H9 (cell line): ENCODE measurements at regions not wholly inside any gene's neighbourhood (a gene's known extent, or its start where the extent isn't known, plus 50 kb on each side); places are given as distances from the start of the nearest gene placed in this dataset.

ENCODE experiments used
- DNase-seq: peaks from one replicate; pipeline ENCODE4 v3.0.0-alpha.2; 2017
- H2AFZ ChIP-seq: one replicate; pipeline ENCODE4 v1.6.1; 2013; ENCODE audit warnings: mild to moderate bottlenecking, low read length, control low read depth, moderate library complexity
- H2AK5ac ChIP-seq: 2 replicates; pipeline ENCODE4 v1.6.1; 2013; ENCODE audit warnings: low read length, control low read depth, mixed read lengths; ENCODE audit not compliant: insufficient read length
- H2BK120ac ChIP-seq: one replicate; pipeline ENCODE4 v1.6.1; 2013; ENCODE audit warnings: low read depth, mild to moderate bottlenecking, low read length, control low read depth, inconsistent platforms; ENCODE audit not compliant: poor library complexity, severe bottlenecking
- H2BK12ac ChIP-seq: 2 replicates; pipeline ENCODE4 v1.6.1; 2013; ENCODE audit warnings: low read length, control low read depth, mixed read lengths, low read depth; ENCODE audit not compliant: insufficient read length
- H2BK15ac ChIP-seq: 2 replicates; pipeline ENCODE4 v1.6.1; 2013; ENCODE audit warnings: low read depth, low read length, control low read depth
- H2BK20ac ChIP-seq: one replicate; pipeline ENCODE4 v1.6.1; 2013; ENCODE audit warnings: low read depth, mild to moderate bottlenecking, low read length, control low read depth, inconsistent platforms; ENCODE audit not compliant: poor library complexity, severe bottlenecking
- H2BK5ac ChIP-seq: 2 replicates; pipeline ENCODE4 v1.6.1; 2013; ENCODE audit warnings: low read length, control low read depth, mixed read lengths; ENCODE audit not compliant: insufficient read length
- H3K14ac ChIP-seq: 2 replicates; pipeline ENCODE4 v1.6.1; 2013; ENCODE audit warnings: low read length, control low read depth; ENCODE audit not compliant: insufficient read depth
- H3K18ac ChIP-seq: 2 replicates; pipeline ENCODE4 v1.6.1; 2013; ENCODE audit warnings: low read depth, mild to moderate bottlenecking, mixed read lengths, low read length, control low read depth; ENCODE audit not compliant: insufficient read length
- H3K23ac ChIP-seq: 2 replicates; pipeline ENCODE4 v1.6.1; 2013; ENCODE audit warnings: low read length, control low read depth, mixed read lengths, low read depth; ENCODE audit not compliant: insufficient read length
- H3K23me2 ChIP-seq: 2 replicates; pipeline ENCODE4 v1.6.1; 2013; ENCODE audit warnings: low read depth, mild to moderate bottlenecking, mixed read lengths, low read length, control low read depth; ENCODE audit not compliant: insufficient read length, poor library complexity, severe bottlenecking
- H3K27ac ChIP-seq: 2 replicates; pipeline ENCODE4 v1.5.1; 2013; ENCODE audit warnings: low read length, control low read depth, mixed read lengths, low read depth; ENCODE audit not compliant: insufficient read length
- H3K27me3 ChIP-seq: 2 replicates; pipeline ENCODE4 v1.6.1; 2013; ENCODE audit warnings: low read length, control low read depth, inconsistent platforms; ENCODE audit not compliant: insufficient read depth
- H3K4ac ChIP-seq: 2 replicates; pipeline ENCODE4 v1.6.1; 2013; ENCODE audit warnings: low read depth, mild to moderate bottlenecking, control low read depth, inconsistent platforms, low read length, moderate library complexity
- H3K4me1 ChIP-seq: 2 replicates; pipeline ENCODE4 v1.6.1; 2013; ENCODE audit warnings: low read length, control low read depth, inconsistent platforms; ENCODE audit not compliant: insufficient read depth
- H3K4me2 ChIP-seq: 2 replicates; pipeline ENCODE4 v1.6.1; 2013; ENCODE audit warnings: low read length, control low read depth, mixed read lengths; ENCODE audit not compliant: insufficient read length, insufficient read depth
- H3K56ac ChIP-seq: 2 replicates; pipeline ENCODE4 v1.6.1; 2013; ENCODE audit warnings: low read depth, mild to moderate bottlenecking, mixed read lengths, low read length, control low read depth; ENCODE audit not compliant: insufficient read length
- H3K79me1 ChIP-seq: 2 replicates; pipeline ENCODE4 v1.6.1; 2013; ENCODE audit warnings: low read depth, mild to moderate bottlenecking, moderate library complexity, low read length, control low read depth, inconsistent platforms; ENCODE audit not compliant: insufficient read depth, poor library complexity, severe bottlenecking
- H3K79me2 ChIP-seq: 2 replicates; pipeline ENCODE4 v1.6.1; 2013; ENCODE audit warnings: low read length, control low read depth, inconsistent platforms; ENCODE audit not compliant: insufficient read depth
- H3K9ac ChIP-seq: 2 replicates; pipeline ENCODE4 v1.6.1; 2013; ENCODE audit warnings: low read length, control low read depth, mixed read lengths; ENCODE audit not compliant: insufficient read length; ENCODE audit errors: extremely low read depth
- H3K9me3 ChIP-seq: one replicate; pipeline ENCODE4 v1.6.1; 2013; ENCODE audit warnings: low read depth, low read length, inconsistent platforms; ENCODE audit not compliant: control insufficient read depth
- H3T11ph ChIP-seq: one replicate; pipeline ENCODE4 v1.6.1; 2013; ENCODE audit warnings: mild to moderate bottlenecking, low read length, control low read depth, inconsistent platforms
- H4K20me1 ChIP-seq: one replicate; pipeline ENCODE4 v1.6.1; 2013; ENCODE audit not compliant: control insufficient read depth, insufficient read length, insufficient read depth
- H4K5ac ChIP-seq: 2 replicates; pipeline ENCODE4 v1.6.1; 2013; ENCODE audit warnings: low read depth, mild to moderate bottlenecking, mixed read lengths, low read length, control low read depth; ENCODE audit not compliant: insufficient read length
- H4K8ac ChIP-seq: replicated peaks from 2 replicates; pipeline ENCODE4 v1.6.1; 2013; ENCODE audit warnings: low read length, control low read depth, mixed read lengths, low read depth; ENCODE audit not compliant: insufficient read length
- H4K91ac ChIP-seq: 2 replicates; pipeline ENCODE4 v1.6.1; 2013; ENCODE audit warnings: low read depth, mild to moderate bottlenecking, moderate library complexity, mixed read lengths, low read length, control low read depth; ENCODE audit not compliant: insufficient read length
- H3K27ac Mint-ChIP-seq, 3 experiments: 2 replicates in 2 of 3; 3 replicates in 1 of 3; pipeline ENCODE4 v1.8.0; 2020 to 2021; ENCODE audit warnings: mixed read lengths in 3 of 3, mild to moderate bottlenecking in 1 of 3, moderate library complexity in 1 of 3
- H3K27me3 Mint-ChIP-seq: 2 replicates; pipeline ENCODE4 v1.8.0; 2021; ENCODE audit warnings: low read depth, mild to moderate bottlenecking, moderate library complexity, mixed read lengths
- H3K36me3 Mint-ChIP-seq, 3 experiments: 2 replicates in 2 of 3; 3 replicates in 1 of 3; pipeline ENCODE4 v1.8.0; 2020 to 2021; ENCODE audit warnings: low read depth in 3 of 3, mixed read lengths in 3 of 3; ENCODE audit not compliant: insufficient read depth in 1 of 3
- H3K4me1 Mint-ChIP-seq, 2 experiments: 2 replicates each; pipeline ENCODE4 v1.8.0; 2020; ENCODE audit warnings: mixed read lengths in 2 of 2
- H3K4me3 Mint-ChIP-seq, 2 experiments: 2 replicates in 1 of 2; 3 replicates in 1 of 2; pipeline ENCODE4 v1.8.0; 2020 to 2021; ENCODE audit warnings: mild to moderate bottlenecking in 2 of 2, mixed read lengths in 2 of 2, moderate library complexity in 1 of 2
- H3K9me3 Mint-ChIP-seq, 2 experiments: 2 replicates in 1 of 2; 3 replicates in 1 of 2; pipeline ENCODE4 v1.8.0; 2020; ENCODE audit warnings: mild to moderate bottlenecking in 2 of 2, mixed read lengths in 2 of 2, moderate library complexity in 1 of 2
- CTCF ChIP-seq: fragments of 200-600 bp; sonication (generic); conservative IDR thresholded peaks from 3 replicates; pipeline ENCODE4 v1.8.0; 2021; ENCODE audit warnings: antibody characterized with exemption, mild to moderate bottlenecking
- WGBS: extraction: QIAGEN DNeasy Blood & Tissue Kit; methylation state at CpG from one replicate; pipeline ENCODE4 v1.1.7; 2013; ENCODE audit warnings: missing lambda C conversion rate, low lambda C conversion rate, mixed read lengths; ENCODE audit not compliant: insufficient read length; ENCODE audit errors: extremely low coverage; 5-methylcytosine and 5-hydroxymethylcytosine counted together

- no peaks in the 10 kb centered on the region for H4K20me1 ChIP-seq
- TF ChIP-seq CTCF = no peak
- no peak overlapping the region for H3K23ac ChIP-seq
- no peak overlapping the region for H3K18ac ChIP-seq
- Mint-ChIP-seq H3K9me3 (no peaks in the 10 kb centered on the region; a peak in 1 of 5 replicates), H3K27ac (no peak overlapping the region), H3K36me3 (no peaks in the 10 kb centered on the region), H3K27me3 (no peaks in the 10 kb centered on the region; the same call in 1 of the 2 replicates), H3K4me3 (no peak overlapping the region), H3K4me1 (peaks cover 18 to 28% of the 10 kb centered on the region in 2 experiments)
- no peaks in the 10 kb centered on the region for H3K23me2 ChIP-seq
- H2BK12ac ChIP-seq = no peak overlapping the region
- 0 out of 2 replicates have a peak, but pooled peaks cover 2% of the 10 kb centered on the region for H3K79me2 ChIP-seq
- no peak overlapping the region for H4K91ac ChIP-seq
- H3K79me1 ChIP-seq = no peaks in the 10 kb centered on the region
- no peak overlapping the region for H2BK20ac ChIP-seq
- no peak overlapping the region for H3T11ph ChIP-seq
- H3K4me2 ChIP-seq = no peak overlapping the region
- no peak overlapping the region for H2BK5ac ChIP-seq
- no peaks in the 10 kb centered on the region for H3K9me3 ChIP-seq
- no peak for DNase-seq
- 0 out of 2 replicates have a peak, but pooled peaks cover 2% of the 10 kb centered on the region for H3K4me1 ChIP-seq
- no peak overlapping the region for H4K5ac ChIP-seq
- H3K27ac ChIP-seq = no peak overlapping the region
- no peak overlapping the region for H3K56ac ChIP-seq
- H2AFZ ChIP-seq = no peak overlapping the region
- H2AK5ac ChIP-seq = no peak overlapping the region
- no peak overlapping the region for H2BK120ac ChIP-seq
- no peaks in the 10 kb centered on the region for H3K27me3 ChIP-seq
- no peak overlapping the region for H3K9ac ChIP-seq
- H2BK15ac ChIP-seq = no peak overlapping the region
- no peak overlapping the region for H3K14ac ChIP-seq
- no CpG with 5 or more reads among the region's 6 CpGs for WGBS
- H4K8ac ChIP-seq = no peak overlapping the region
- no peak overlapping the region for H3K4ac ChIP-seq
These were observed 167.2 kb downstream of the KTN1 start for GRCh38 chr14:55747186-55747585.
